SK-N-SH treated with all-trans-retinoic acid at 6 μM for 48 hours (cell line): ENCODE measurements at regions not wholly inside any gene's neighbourhood (a gene's known extent, or its start where the extent isn't known, plus 50 kb on each side); places are given as distances from the start of the nearest gene placed in this dataset.

ENCODE experiments used
- ATAC-seq: fragments of 200-7000 bp; cut with Tn5 transposase; 3 replicates; pipeline ENCODE4 v1.9.1; 2020; ENCODE audit warnings: mild to moderate bottlenecking, moderate library complexity
- ARNTL ChIP-seq: fragments of 450-650 bp; formaldehyde crosslinking; IDR thresholded peaks from 2 replicates; pipeline ENCODE4 v1.5.0; 2020; ENCODE audit warnings: low read depth, mild to moderate bottlenecking, moderate library complexity, borderline replicate concordance
- BACH2 ChIP-seq: fragments of 250-450 bp; sonication (Bioruptor Pico); IDR thresholded peaks from 2 replicates; pipeline ENCODE4 v1.9.0; 2021; ENCODE audit warnings: mild to moderate bottlenecking, borderline replicate concordance
- CREB5 ChIP-seq: fragments of 250-450 bp; sonication (Bioruptor Pico); IDR thresholded peaks from 2 replicates; pipeline ENCODE4 v1.5.1; 2020; ENCODE audit warnings: low read depth, mild to moderate bottlenecking, moderate library complexity
- ESRRG ChIP-seq: fragments of 250-450 bp; sonication (Bioruptor Pico); IDR thresholded peaks from 2 replicates; pipeline ENCODE4 v1.6.1; 2021; ENCODE audit warnings: mild to moderate bottlenecking
- GLIS3 ChIP-seq: fragments of 250-450 bp; sonication (Bioruptor Pico); IDR thresholded peaks from 2 replicates; pipeline ENCODE4 v1.5.0; 2020; ENCODE audit warnings: mild to moderate bottlenecking, moderate library complexity
- ISL1 ChIP-seq: fragments of 250-450 bp; sonication (Bioruptor Pico); IDR thresholded peaks from 2 replicates; pipeline ENCODE4 v2.1.2; 2022; ENCODE audit warnings: mild to moderate bottlenecking, moderate library complexity
- OSR1 ChIP-seq: fragments of 250-450 bp; sonication (Bioruptor Pico); IDR thresholded peaks from 2 replicates; pipeline ENCODE4 v1.8.0; 2022; ENCODE audit warnings: moderate library complexity, mild to moderate bottlenecking, inconsistent platforms
- PATZ1 ChIP-seq: fragments of 250-450 bp; sonication (Bioruptor Pico); IDR thresholded peaks from 2 replicates; pipeline ENCODE4 v1.8.0; 2020; ENCODE audit warnings: mild to moderate bottlenecking, moderate library complexity, borderline replicate concordance
- POU6F1 ChIP-seq: fragments of 250-450 bp; sonication (Bioruptor Pico); IDR thresholded peaks from 2 replicates; pipeline ENCODE4 v1.8.0; 2021; ENCODE audit warnings: low read depth, mild to moderate bottlenecking, moderate library complexity, borderline replicate concordance
- PPARA ChIP-seq: fragments of 250-450 bp; sonication (Bioruptor Pico); IDR thresholded peaks from 2 replicates; pipeline ENCODE4 v1.5.0; 2020; ENCODE audit warnings: mild to moderate bottlenecking, borderline replicate concordance
- RARB ChIP-seq: fragments of 250-450 bp; sonication (Bioruptor Pico); IDR thresholded peaks from 2 replicates; pipeline ENCODE4 v1.8.0; 2021; ENCODE audit warnings: mild to moderate bottlenecking, moderate library complexity
- SNAI2 ChIP-seq: fragments of 250-450 bp; sonication (Bioruptor Pico); IDR thresholded peaks from 2 replicates; pipeline ENCODE4 v1.5.0; 2020; ENCODE audit warnings: mild to moderate bottlenecking, moderate library complexity
- TCF4 ChIP-seq: fragments of 250-450 bp; sonication (Bioruptor Pico); IDR thresholded peaks from 2 replicates; pipeline ENCODE4 v1.8.0; 2021; ENCODE audit warnings: mild to moderate bottlenecking, moderate library complexity, borderline replicate concordance
- TOX ChIP-seq: fragments of 250-450 bp; sonication (Bioruptor Pico); IDR thresholded peaks from 2 replicates; pipeline ENCODE4 v1.8.0; 2021; ENCODE audit warnings: mild to moderate bottlenecking, moderate library complexity, borderline replicate concordance
- TSHZ2 ChIP-seq: fragments of 250-450 bp; sonication (Bioruptor Pico); IDR thresholded peaks from 2 replicates; pipeline ENCODE4 v1.5.0; 2020; ENCODE audit warnings: mild to moderate bottlenecking, moderate library complexity
- ZFP30 ChIP-seq: fragments of 450-650 bp; formaldehyde crosslinking; IDR thresholded peaks from 2 replicates; pipeline ENCODE4 v1.5.0; 2022; ENCODE audit warnings: mild to moderate bottlenecking, moderate library complexity
- ZNF565 ChIP-seq: fragments of 450-650 bp; formaldehyde crosslinking; conservative IDR thresholded peaks from 2 replicates; pipeline ENCODE4 v1.5.0; 2020; ENCODE audit warnings: low read depth, mild to moderate bottlenecking, moderate library complexity
- ZNF70 ChIP-seq: fragments of 450-650 bp; formaldehyde crosslinking; IDR thresholded peaks from 2 replicates; pipeline ENCODE4 v1.5.0; 2020; ENCODE audit warnings: mild to moderate bottlenecking, moderate library complexity
- ZNF8 ChIP-seq: fragments of 450-650 bp; formaldehyde crosslinking; IDR thresholded peaks from 2 replicates; pipeline ENCODE4 v1.5.0; 2020; ENCODE audit warnings: mild to moderate bottlenecking, moderate library complexity

- ATAC-seq = no peak
- TF ChIP-seq PATZ1 (CRISPR knock-in tag) (no peak), BACH2 (no peak), TOX (CRISPR knock-in tag) (no peak), TSHZ2 (CRISPR knock-in tag) (no peak), ISL1 (CRISPR knock-in tag) (no peak), PPARA (no peak), SNAI2 (CRISPR knock-in tag) (no peak), ESRRG (no peak), ZFP30 (no peak), ZNF70 (CRISPR knock-in tag) (no peak), GLIS3 (CRISPR knock-in tag) (no peak), POU6F1 (CRISPR knock-in tag) (no peak), OSR1 (CRISPR knock-in tag) (no peak), ZNF565 (no peak), RARB (CRISPR knock-in tag) (no peak), ZNF8 (CRISPR knock-in tag) (no peak), CREB5 (no peak)
Observed at GRCh38 chr7:49400891-49401550, 372.4 kb upstream of the VWC2 start.

GRCh38 chr7:49403844-49404243 is 369.6 kb upstream of the VWC2 start:
- TF ChIP-seq BACH2 = no peak
- TF ChIP-seq TOX (CRISPR knock-in tag) = no peak
- no peak for TF ChIP-seq ZFP30
- TF ChIP-seq PPARA = no peak
- TF ChIP-seq GLIS3 (CRISPR knock-in tag) = no peak
- TF ChIP-seq ZNF70 (CRISPR knock-in tag) = no peak
- no peak for TF ChIP-seq ISL1 (CRISPR knock-in tag)
- ATAC-seq = no peak

- no peak for TF ChIP-seq ZNF565
- TF ChIP-seq TCF4 (CRISPR knock-in tag) = no peak
- TF ChIP-seq ARNTL (CRISPR knock-in tag) = no peak
- no peak for TF ChIP-seq ISL1 (CRISPR knock-in tag)
- TF ChIP-seq SNAI2 (CRISPR knock-in tag) = no peak
- TF ChIP-seq ZFP30 = no peak
- no peak for TF ChIP-seq GLIS3 (CRISPR knock-in tag)
- no peak for TF ChIP-seq PPARA
- TF ChIP-seq ZNF8 (CRISPR knock-in tag) = no peak
- no peak for TF ChIP-seq RARB (CRISPR knock-in tag)
- TF ChIP-seq ZNF70 (CRISPR knock-in tag) = no peak
- TF ChIP-seq TOX (CRISPR knock-in tag) = no peak
- no peak for TF ChIP-seq OSR1 (CRISPR knock-in tag)
- no peak for TF ChIP-seq POU6F1 (CRISPR knock-in tag)
- no peak for TF ChIP-seq BACH2
- TF ChIP-seq, all 23 proteins: peak for 0
- no peak for ATAC-seq
Observed at GRCh38 chr7:49407205-49407604, 366.2 kb upstream of the VWC2 start.
